MCF 10A (cell line): ENCODE measurements at regions not wholly inside any gene's neighbourhood (a gene's known extent, or its start where the extent isn't known, plus 50 kb on each side); places are given as distances from the start of the nearest gene placed in this dataset.

Experiments used
- BruUV-seq: library from RNA; stranded (reverse); fragments of 400-500 nt; replicated peaks from 2 replicates; lab custom pipeline; 2021; lab: Mats Ljungman, UMichigan
- CTCF ChIA-PET: fragments of 300-600 bp; sonication (Branson Sonifier 250); formaldehyde crosslinking; extraction: SDS; loops from one replicate; lab custom pipeline; 2021; ENCODE audit warnings: antibody characterized with exemption, inconsistent platforms; lab: Yijun Ruan, JAX
- POLR2A ChIA-PET: fragments of 300-600, 350-650 bp; sonication (Branson Sonifier 250); formaldehyde crosslinking; extraction: SDS; loops from one replicate; lab custom pipeline; 2020; ENCODE audit warnings: antibody characterized with exemption, inconsistent platforms; lab: Yijun Ruan, JAX
- DNase-seq: peaks from one replicate; pipeline ENCODE4 v3.0.0-alpha.2; 2018; ENCODE audit not compliant: unreplicated experiment
- H3K27ac Mint-ChIP-seq: one replicate; pipeline ENCODE4 v1.8.0; 2022; ENCODE audit warnings: mild to moderate bottlenecking, low read depth, mixed read lengths; ENCODE audit not compliant: unreplicated experiment
- H3K27me3 Mint-ChIP-seq: one replicate; pipeline ENCODE4 v1.8.0; 2022; ENCODE audit warnings: mixed read lengths; ENCODE audit not compliant: insufficient read depth, unreplicated experiment
- H3K36me3 Mint-ChIP-seq: one replicate; pipeline ENCODE4 v1.8.0; 2022; ENCODE audit warnings: mild to moderate bottlenecking, moderate library complexity, mixed read lengths; ENCODE audit not compliant: insufficient read depth, unreplicated experiment
- H3K4me1 Mint-ChIP-seq: one replicate; pipeline ENCODE4 v1.8.0; 2022; ENCODE audit warnings: mixed read lengths; ENCODE audit not compliant: insufficient read depth, unreplicated experiment
- H3K4me3 Mint-ChIP-seq: one replicate; pipeline ENCODE4 v1.8.0; 2022; ENCODE audit warnings: mild to moderate bottlenecking, moderate library complexity, mixed read lengths; ENCODE audit not compliant: unreplicated experiment
- H3K9me3 Mint-ChIP-seq: one replicate; pipeline ENCODE4 v1.8.0; 2022; ENCODE audit warnings: mixed read lengths; ENCODE audit not compliant: unreplicated experiment
- intact Hi-C: fragments of 100-400 bp; cut with micrococcal nuclease; formaldehyde crosslinking; loops from 2 replicates; pipeline ENCODE4 v1.14.1; 2022
- TF ChIP-seq, protein P1 (sequence below): fragments of 200-600 bp; IDR thresholded peaks from one replicate; pipeline ENCODE4 v1.8.0; 2022; ENCODE audit warnings: antibody characterized with exemption, mild to moderate bottlenecking; ENCODE audit not compliant: unreplicated experiment

- no peak for DNase-seq
- no peak overlapping the region for H3K27ac Mint-ChIP-seq
- peaks cover 90% of the 10 kb centered on the region for H3K27me3 Mint-ChIP-seq
- BruUV-seq: no TSS peak
- H3K9me3 Mint-ChIP-seq: no peaks in the 10 kb centered on the region
- ChIA-PET CTCF (interaction anchor here (0.6 kb wide), 1 partner anchor 24 kb away, joined by 3 read pairs; no protein-coding TSS in a partner anchor), POLR2A (no interaction called here)
- intact Hi-C loops: no loop called here
- TF ChIP-seq, protein P1, sequence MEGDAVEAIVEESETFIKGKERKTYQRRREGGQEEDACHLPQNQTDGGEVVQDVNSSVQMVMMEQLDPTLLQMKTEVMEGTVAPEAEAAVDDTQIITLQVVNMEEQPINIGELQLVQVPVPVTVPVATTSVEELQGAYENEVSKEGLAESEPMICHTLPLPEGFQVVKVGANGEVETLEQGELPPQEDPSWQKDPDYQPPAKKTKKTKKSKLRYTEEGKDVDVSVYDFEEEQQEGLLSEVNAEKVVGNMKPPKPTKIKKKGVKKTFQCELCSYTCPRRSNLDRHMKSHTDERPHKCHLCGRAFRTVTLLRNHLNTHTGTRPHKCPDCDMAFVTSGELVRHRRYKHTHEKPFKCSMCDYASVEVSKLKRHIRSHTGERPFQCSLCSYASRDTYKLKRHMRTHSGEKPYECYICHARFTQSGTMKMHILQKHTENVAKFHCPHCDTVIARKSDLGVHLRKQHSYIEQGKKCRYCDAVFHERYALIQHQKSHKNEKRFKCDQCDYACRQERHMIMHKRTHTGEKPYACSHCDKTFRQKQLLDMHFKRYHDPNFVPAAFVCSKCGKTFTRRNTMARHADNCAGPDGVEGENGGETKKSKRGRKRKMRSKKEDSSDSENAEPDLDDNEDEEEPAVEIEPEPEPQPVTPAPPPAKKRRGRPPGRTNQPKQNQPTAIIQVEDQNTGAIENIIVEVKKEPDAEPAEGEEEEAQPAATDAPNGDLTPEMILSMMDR: no peak
- H3K4me1 Mint-ChIP-seq: no peaks in the 10 kb centered on the region
- H3K36me3 Mint-ChIP-seq: no peaks in the 10 kb centered on the region
- H3K4me3 Mint-ChIP-seq: no peak overlapping the region
These were observed 536.7 kb upstream of the MMS22L start for GRCh38 chr6:97819710-97820109.

DNA sequence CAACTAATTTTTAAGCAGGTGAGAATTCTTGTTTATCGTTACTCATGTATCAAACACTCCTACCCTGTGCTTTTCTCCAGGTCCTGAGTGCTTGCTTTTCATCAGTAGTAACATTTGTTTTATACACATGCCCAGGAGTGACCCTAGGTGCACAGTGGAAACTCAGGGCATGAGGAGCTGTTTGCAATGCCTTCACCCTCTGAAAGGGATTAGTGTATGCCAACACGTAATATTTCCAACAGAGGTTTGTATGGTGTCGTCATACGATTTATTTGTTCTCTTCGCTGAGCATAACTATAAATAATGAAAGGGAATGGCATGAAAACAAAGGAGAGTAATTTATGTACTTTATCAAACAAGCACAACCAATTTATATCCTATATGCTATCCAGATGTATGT, 537.4 kb upstream of the MMS22L start:
- Mint-ChIP-seq H3K9me3 (no peaks in the 10 kb centered on the region), H3K27me3 (peaks cover 90% of the 10 kb centered on the region), H3K27ac (no peak overlapping the region), H3K36me3 (no peaks in the 10 kb centered on the region), H3K4me3 (no peak overlapping the region), H3K4me1 (no peaks in the 10 kb centered on the region)
- TF ChIP-seq, protein P1: no peak
- CTCF ChIA-PET: interaction anchor here (0.6 kb wide), 1 partner anchor 25 kb away, joined by 3 read pairs; no protein-coding TSS in a partner anchor
- no TSS peak for BruUV-seq
- intact Hi-C loops: no loop called here
- DNase-seq: no peak
- POLR2A ChIA-PET: no interaction called here

GRCh38 chr6:97822632-97823031, 539.6 kb upstream of the MMS22L start:
- no peak overlapping the region for H3K27ac Mint-ChIP-seq
- BruUV-seq: no TSS peak
- no peaks in the 10 kb centered on the region for H3K9me3 Mint-ChIP-seq
- no peak for DNase-seq
- CTCF ChIA-PET: no interaction called here
- TF ChIP-seq, protein P1: no peak
- H3K36me3 Mint-ChIP-seq: no peaks in the 10 kb centered on the region
- H3K27me3 Mint-ChIP-seq: peaks cover 87% of the 10 kb centered on the region
- POLR2A ChIA-PET: no interaction called here
- no peaks in the 10 kb centered on the region for H3K4me1 Mint-ChIP-seq
- no peak overlapping the region for H3K4me3 Mint-ChIP-seq
- intact Hi-C loops: no loop called here

GRCh38 chr6:97841763-97842162, 558.7 kb upstream of the MMS22L start:
- DNase-seq: no peak
- Mint-ChIP-seq H3K4me1 (no peaks in the 10 kb centered on the region), H3K4me3 (no peak overlapping the region), H3K9me3 (no peaks in the 10 kb centered on the region), H3K36me3 (no peaks in the 10 kb centered on the region), H3K27ac (no peak overlapping the region), H3K27me3 (peaks cover 51% of the 10 kb centered on the region)
- TF ChIP-seq, protein P1: no peak
- no TSS peak for BruUV-seq
- ChIA-PET CTCF (no interaction called here), POLR2A (no interaction called here)
- intact Hi-C loops: no loop called here
